Astrocyte of the spinal cord (primary cell): ENCODE measurements at regions not wholly inside any gene's neighbourhood (a gene's known extent, or its start where the extent isn't known, plus 50 kb on each side); places are given as distances from the start of the nearest gene placed in this dataset.
"Not testable (repeated sequence)": the region's sequence is repeated elsewhere in the genome, so short reads cannot be mapped to it uniquely, and the experiment has no call there.

Source experiments
- DNase-seq: peaks from one replicate; pipeline ENCODE4 v3.0.0; 2011; ENCODE audit warnings: low read depth, low spot score
- H3K4me3 ChIP-seq: 2 replicates; pipeline ENCODE4 v1.5.1; 2011; ENCODE audit warnings: low read depth, mild to moderate bottlenecking, low read length, moderate library complexity
- CTCF ChIP-seq: IDR thresholded peaks from 2 replicates; pipeline ENCODE4 v1.5.1; 2012; ENCODE audit warnings: low read depth, mild to moderate bottlenecking, low read length, inconsistent platforms
- in situ Hi-C: cut with HindIII; loops from 2 replicates; pipeline ENCODE4 v1.10.0; 2017; ENCODE audit warnings: low sequenced_read_pairs

GRCh38 chr2:87396551-87397265, 351.2 kb upstream of the PLGLB2 start:
- H3K4me3 ChIP-seq, in situ Hi-C loops, DNase-seq: not testable (repeated sequence)

- in situ Hi-C loops, H3K4me3 ChIP-seq, DNase-seq: not testable (repeated sequence)
Measured at GRCh38 chr2:87397276-87398065, 350.4 kb upstream of the PLGLB2 start.

- in situ Hi-C loops, H3K4me3 ChIP-seq, DNase-seq: not testable (repeated sequence)
Measured at GRCh38 chr2:87398567-87399305, 349.2 kb upstream of the PLGLB2 start.

GRCh38 chr2:87401726-87402345, 346.1 kb upstream of the PLGLB2 start:
- no peak for TF ChIP-seq CTCF
- DNase-seq: no peak
- H3K4me3 ChIP-seq: no peak overlapping the region
- in situ Hi-C loops: no loop called here

GRCh38 chr2:87403893-87404175, 344.1 kb upstream of the PLGLB2 start:
- no peak for TF ChIP-seq CTCF
- H3K4me3 ChIP-seq: no peak overlapping the region
- no peak for DNase-seq
- in situ Hi-C loops: no loop called here

GRCh38 chr2:87404411-87405255, 343.3 kb upstream of the PLGLB2 start:
- in situ Hi-C loops: not testable (repeated sequence)

GRCh38 chr2:87405531-87406216, 342.2 kb upstream of the PLGLB2 start:
- in situ Hi-C loops, DNase-seq, H3K4me3 ChIP-seq: not testable (repeated sequence)

More at GRCh38 chr2:87404411-87405255, 343.3 kb upstream of the PLGLB2 start:
- DNase-seq, H3K4me3 ChIP-seq: not testable (repeated sequence)

- H3K4me3 ChIP-seq, DNase-seq, in situ Hi-C loops: not testable (repeated sequence)
Measured at GRCh38 chr2:87406406-87407175, 341.3 kb upstream of the PLGLB2 start.

GRCh38 chr2:87409601-87410000, 338.3 kb upstream of the PLGLB2 start:
- in situ Hi-C loops, H3K4me3 ChIP-seq, DNase-seq: not testable (repeated sequence)

GRCh38 chr2:87410371-87410770, 337.5 kb upstream of the PLGLB2 start:
- in situ Hi-C loops, DNase-seq, H3K4me3 ChIP-seq: not testable (repeated sequence)

- DNase-seq, H3K4me3 ChIP-seq, in situ Hi-C loops: not testable (repeated sequence)
Measured at GRCh38 chr2:87412036-87412820, 335.7 kb upstream of the PLGLB2 start.

- H3K4me3 ChIP-seq, in situ Hi-C loops, DNase-seq: not testable (repeated sequence)
Measured at GRCh38 chr2:87414331-87414730, 333.6 kb upstream of the PLGLB2 start.
